GM18909 (cell line): ENCODE measurements at regions not wholly inside any gene's neighbourhood (a gene's known extent, or its start where the extent isn't known, plus 50 kb on each side); places are given as distances from the start of the nearest gene placed in this dataset.
"Not testable (repeated sequence)": the region's sequence is repeated elsewhere in the genome, so short reads cannot be mapped to it uniquely, and the experiment has no call there.

Source experiments
- ATAC-seq: cut with Tn5 transposase; IDR thresholded peaks from one replicate; pipeline ENCODE4 v1.9.1; 2021; ENCODE audit warnings: mild to moderate bottlenecking; ENCODE audit not compliant: unreplicated experiment, poor library complexity

DNA sequence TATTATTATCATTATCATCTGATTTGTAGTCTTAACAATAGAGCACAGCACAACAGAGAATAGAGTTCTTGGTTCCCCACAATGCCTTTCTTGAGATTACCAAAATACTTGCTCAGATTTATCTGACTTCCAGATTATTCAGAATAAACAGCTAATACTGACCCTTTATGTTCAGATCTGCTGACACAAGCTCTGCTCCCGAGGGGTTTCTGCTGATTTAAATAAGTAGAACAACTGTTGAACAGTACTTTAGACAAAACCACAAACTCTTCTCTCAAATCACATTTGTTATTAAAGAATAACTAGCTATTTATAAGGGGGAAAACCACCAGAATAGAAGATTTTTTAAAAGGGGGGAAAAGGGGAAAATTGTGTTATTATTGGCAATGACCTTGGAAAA lies 380.2 kb upstream of the ATP11B start:
- ATAC-seq, result no peak

DNA sequence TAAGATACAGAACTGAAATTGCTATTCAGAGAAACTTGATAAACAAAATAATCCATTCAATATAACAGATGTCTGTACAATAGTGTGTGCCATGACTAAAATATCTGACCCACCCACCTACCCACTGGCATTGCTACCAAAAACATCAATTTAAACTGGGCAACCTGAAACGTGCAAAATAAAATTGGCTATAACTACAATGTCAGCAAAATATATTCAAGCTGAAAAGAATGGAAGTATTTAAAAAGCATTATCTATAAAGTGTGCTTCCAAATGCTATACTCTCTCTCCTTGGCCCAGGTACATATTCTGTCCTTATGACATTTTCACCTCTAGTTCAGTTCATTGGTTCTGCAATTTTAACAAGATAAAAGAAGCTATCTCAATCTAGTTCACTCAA lies 379.6 kb upstream of the ATP11B start:
- ATAC-seq, result no peak

DNA sequence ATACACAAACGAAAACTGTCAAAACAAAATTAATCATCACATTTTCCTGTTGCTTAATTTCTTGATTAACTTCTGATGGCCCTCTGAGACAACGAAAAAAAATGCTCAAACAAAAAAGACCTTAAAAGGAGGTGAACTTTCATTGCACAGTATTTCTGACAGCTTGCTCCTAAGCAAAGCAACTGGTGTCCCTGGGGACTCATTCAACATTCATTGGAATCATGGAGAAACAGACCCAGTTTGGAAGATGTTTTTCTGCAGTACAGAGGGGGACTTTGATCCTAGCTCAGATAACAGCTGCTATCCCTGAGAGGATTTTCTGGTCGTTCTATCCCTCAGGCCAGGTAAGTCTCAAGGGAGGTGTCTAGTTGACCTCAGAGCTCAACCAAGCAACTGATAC lies 378.7 kb upstream of the ATP11B start:
- ATAC-seq, result no peak

DNA sequence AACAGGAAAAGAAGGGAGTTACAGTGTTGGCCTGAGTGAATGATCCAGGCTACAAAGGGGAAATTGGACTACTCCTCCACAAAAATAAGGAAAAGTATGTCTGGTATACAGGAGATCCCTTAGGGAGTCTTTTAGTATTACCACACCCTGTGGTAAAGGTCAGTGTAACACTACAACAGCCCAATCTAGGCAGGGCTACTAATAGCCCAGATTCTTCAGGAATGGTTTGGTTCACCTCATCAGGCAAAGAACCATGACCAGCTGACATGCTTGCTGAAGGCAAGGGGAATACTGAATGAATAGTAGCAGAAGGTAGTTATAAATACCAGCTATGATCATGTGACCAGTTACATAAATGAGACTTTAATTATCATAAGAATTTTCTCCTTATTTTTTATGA lies 372.6 kb upstream of the ATP11B start:
- no peak for ATAC-seq

DNA sequence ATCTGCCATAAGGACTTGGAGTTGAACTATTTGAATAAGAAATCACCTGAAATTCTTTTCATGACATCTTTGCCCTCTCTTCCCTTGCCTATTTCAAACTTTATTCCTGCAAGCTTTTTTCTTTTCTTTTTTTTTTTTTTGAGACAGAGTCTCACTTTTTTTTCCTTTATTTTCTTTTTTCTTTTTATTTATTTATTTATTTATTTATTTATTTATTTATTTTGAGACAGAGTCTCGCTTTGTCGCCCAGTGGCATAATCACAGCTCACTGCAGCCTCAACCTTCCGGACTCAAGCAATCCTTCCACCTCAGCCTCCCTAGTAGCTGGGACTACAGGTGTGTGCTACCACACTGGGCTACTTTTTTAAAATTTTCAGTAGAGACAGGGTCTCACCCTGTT lies 369.3 kb upstream of the ATP11B start:
- no peak for ATAC-seq

DNA sequence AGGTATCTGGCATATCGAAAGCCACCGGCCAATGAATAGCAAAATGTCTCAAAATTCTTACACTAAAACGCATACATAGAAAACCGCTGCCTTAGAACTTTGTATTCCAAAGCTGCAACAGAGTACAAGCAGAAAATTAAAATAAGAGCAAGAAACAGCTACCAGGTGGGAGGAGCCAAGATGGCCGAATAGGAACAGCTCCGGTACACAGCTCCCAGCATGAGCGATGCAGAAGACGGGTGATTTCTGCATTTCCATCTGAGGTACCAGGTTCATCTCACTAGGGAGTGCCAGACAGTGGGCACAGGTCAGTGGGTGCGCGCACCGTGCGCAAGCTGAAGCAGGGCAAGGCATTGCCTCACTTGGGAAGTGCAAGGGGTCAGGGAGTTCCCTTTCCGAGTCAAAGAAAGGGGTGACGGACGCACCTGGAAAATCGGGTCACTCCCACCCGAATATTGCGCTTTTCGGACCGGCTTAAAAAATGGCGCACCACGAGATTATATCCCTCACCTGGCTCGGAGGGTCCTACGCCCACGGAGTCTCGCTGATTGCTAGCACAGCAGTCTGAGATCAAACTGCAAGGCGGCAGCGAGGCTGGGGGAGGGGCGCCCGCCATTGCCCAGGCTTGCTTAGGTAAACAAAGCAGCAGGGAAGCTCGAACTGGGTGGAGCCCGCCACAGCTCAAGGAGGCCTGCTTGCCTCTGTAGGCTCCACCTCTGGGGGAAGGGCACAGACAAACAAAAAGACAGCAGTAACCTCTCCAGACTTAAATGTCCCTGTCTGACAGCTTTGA lies 367.2 kb upstream of the ATP11B start:
- ATAC-seq, result not testable (repeated sequence)

DNA sequence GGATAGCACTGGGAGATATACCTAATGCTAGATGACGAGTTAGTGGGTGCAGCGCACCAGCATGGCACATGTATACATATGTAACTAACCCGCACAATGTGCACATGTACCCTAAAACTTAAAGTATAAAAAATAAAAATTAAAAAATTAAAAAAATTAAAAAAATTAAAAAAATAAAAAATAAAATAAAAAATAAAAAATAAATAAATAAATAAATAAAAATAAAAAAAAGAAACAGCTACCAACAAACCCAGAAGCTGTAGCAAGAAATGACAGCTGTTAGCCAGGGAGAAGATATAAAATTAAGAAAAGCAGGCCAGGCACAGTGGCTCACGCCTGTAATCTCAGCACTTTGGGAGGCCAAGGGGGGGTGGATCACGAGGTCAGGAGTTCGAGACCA lies 361.3 kb upstream of the ATP11B start:
- ATAC-seq, result not testable (repeated sequence)

DNA sequence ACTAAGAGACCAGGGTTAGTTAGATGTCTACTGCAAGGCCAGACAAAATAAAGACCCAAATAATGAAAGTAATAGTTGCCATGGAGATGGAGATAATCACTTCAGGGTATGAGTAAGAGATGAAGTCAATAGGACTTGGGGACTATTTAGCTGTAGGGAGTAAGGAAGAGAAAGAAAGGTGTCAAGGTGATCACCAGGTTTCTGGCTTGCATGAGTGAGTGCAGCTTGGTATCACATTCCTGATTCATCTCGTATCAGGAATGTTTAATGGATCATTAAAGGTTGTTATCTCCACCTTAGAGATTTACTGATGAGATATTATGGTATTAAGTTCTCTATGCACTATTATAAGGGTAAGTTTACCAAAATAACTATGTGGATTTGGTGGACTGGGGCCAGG lies 357.4 kb upstream of the ATP11B start:
- no peak for ATAC-seq

DNA sequence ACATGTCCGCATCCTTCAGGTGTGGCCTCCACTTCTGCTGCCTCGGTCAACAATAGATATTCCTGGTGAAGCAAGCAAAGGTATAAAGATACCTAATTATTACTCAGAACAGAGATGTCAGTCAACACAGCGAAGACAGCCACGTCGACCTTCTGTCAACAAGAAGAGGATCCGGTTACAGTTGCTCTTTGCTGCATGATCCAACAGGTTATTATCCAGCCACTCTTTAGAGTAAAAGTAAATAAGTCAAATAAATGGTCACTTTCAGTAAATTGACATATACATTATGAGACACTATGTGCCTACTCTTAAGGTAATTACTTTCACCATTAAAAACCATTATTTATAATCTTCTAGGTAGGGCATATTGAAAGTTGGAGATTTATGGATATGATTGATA lies 356.8 kb upstream of the ATP11B start:
- ATAC-seq, result no peak

DNA sequence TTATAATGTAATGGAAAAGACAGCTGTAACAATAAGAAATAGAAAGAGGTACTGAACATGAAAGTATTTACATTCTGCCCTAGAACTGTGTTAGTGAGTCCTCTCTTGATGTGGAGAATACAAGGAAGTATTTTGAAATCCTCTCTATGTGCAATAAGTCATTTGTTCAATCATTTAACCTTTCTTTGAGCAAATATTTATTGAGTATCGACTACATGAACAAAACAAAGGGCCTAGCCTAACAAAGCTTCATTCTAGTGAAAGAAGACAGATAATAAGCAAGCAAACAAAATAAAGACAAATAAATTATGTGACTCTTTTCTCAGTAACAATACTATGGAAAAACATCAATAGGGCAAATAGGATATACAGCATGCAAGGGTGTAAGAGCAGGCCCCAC lies 354.9 kb upstream of the ATP11B start:
- no peak for ATAC-seq

DNA sequence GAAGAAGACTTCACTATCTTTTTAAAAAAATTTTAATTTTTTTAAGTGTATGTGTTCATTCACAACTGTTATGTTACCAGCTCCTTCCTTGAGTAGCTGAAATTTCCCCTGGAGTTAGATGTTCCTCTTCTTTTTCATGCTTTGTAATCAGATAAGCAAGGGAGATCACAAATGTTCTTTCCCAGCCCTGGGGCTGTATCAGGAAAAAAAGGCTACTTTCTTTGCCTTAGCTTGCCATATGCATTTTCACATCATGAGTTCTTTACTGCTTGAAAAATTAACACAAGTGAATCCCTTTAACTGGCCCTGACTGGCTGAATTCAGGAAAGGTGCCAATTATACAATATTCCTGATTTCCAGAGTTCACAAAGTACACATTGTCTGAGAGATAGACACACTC lies 353.2 kb upstream of the ATP11B start:
- ATAC-seq, result no peak

DNA sequence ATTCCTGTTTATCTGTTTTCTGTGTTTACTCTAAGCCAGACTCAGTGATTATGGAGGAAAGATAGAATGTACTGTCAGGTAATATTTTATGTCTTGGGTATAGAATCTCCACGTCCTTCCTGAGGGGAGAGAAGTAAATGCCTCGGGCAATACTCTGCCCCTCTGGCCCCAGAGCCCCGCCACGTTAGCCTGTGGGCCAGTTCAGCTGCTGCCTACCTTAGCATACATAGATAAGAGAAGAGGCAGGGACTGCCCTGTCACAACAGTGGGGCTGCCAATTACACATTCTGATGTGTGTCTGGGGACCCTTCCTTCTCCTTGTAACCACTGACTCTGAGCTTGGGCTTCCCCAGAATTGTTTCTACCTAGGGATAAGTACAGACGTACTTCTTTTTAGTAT lies 347.7 kb upstream of the ATP11B start:
- ATAC-seq, result no peak

DNA sequence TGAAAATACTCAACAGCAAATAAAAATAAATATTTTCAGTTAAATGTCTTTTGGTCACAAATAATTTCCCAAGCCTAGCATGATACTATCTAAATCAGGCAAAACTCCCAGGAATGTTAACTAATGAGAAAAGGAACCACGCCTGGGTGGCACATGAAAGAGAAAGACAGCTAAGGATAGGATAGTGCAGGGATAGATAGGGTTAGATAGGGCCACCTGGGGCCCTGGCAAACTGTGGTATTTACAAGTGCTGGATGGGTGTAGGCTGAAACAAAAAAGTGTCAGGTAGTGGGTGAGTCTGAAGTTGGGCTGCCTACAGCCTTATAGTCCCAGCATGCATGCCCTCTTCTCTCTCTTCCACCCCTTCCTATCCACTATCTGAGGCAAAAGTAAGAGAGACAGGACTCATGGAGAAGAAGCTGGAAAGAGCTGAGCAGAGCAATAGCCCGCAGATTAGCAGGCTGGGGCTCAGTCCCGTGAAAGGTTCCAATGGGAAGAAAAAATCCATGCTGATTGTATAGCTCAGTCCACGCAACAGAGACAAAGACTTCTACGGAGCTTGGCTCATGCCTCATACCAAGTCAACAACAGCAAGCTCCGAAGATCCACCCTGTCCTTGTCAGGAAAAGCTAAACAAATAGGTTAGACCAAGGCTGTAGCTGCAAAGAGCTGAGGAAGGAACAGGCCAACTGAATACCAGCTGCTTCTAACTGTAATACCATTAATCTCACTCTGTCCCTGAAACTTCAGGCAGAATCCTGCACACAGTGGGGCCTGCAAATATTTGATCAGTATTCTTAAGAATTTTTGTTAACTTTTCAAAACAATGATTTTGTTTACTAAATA lies 342.1 kb upstream of the ATP11B start:
- no peak for ATAC-seq

DNA sequence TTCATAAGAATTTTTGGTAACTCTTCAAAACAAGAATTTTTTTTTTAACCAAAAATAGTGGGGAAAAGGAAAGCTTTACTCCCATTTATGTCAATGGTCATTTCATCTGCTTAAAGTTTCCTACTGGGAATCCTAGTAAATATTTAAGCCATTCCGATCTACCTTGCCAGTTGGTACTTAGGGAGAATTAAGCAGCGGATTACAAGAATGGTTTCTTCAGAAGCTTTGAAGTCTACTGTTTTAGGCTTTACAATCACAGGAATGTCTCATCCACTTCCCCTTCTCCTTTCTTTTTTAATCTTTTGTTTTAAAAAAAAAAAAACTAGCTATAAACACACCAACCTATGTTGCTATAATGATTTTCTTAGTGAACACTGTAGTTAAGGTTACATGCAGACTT lies 341.4 kb upstream of the ATP11B start:
- ATAC-seq, result no peak

DNA sequence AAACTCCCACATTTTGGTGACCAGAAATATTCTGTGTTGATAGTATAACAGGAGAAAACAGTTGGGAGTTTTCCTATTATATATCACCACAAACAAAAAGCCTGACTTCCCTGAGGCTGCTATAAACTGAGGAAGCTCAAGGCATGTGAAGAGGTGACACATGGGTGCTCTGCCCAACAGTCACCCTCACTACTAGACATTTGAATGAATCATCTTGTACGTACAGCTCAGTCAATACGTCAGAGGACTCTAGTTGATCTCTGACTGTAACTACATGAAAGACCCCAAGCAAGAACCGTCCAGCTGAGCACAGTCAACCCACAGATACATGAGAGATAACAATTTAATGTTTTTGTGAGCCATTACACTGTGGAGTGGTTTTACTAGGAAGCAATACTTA lies 338.3 kb upstream of the ATP11B start:
- no peak for ATAC-seq

DNA sequence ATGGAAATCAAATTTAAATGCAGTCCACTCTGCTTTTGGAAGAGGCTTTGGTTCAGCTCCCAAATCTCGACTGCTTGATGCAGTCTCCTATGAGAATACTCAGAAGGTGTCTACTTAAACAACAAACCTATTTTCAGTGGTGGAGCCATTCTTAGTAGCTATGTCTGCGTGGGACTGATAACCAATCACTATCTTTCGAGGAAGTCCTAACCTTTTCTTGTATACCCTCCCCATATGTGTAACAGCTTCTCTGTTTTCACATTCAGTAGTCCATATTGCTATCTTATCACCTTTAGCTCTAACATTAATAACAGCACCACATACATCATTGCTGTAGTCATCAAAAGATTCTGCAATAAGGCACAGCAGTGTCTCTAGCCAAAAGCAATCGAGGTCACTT lies 333.0 kb upstream of the ATP11B start:
- ATAC-seq, result no peak

DNA sequence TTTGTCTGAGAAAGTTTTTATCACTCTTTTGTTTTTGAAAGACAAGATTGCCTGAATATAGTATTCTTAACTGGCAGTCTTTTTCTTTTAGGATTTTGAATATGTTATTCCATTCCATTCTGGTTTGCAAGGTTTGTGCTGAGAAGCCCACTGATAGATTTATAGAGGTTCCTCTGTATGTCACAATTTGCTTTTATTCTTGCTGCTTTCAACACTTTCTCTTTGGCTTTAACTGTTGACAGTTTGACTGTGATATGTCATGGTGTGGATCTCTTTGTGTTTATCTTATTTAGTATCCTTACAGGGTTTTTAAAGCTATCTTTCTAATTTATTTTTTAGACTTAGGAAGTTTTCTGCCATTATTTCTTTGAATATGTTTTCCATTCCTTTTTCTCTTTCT lies 331.2 kb upstream of the ATP11B start:
- no peak for ATAC-seq

DNA sequence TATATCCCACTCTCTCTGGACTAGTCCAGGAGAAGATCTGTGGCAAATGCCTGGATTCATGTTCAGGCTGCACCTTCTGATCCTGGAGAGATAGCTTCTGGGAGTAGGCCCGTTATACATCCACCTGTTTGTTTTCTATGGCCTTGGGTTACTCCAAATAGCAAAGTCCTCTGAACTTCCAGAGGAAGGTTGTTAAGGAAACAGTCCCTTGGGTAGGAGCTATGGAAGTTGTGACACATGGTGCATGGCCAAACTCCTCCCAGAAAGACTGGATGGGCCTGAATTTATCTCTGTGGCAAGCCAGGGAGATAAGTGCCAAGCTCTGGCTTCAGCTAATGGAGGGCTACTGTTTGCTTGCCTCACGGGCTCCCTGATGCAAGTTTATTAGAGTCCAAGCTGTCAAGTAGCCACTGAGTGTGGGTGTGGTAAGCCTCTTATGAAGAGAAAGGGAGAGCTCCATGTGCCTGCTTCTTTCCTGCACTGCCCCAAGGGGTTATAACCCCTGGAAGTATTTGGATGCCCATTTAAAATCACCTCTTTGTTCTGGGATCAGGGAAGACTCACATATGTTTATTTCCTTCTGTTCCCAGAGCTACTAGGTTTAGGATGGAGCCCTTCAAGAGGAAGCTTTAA lies 328.7 kb upstream of the ATP11B start:
- ATAC-seq, result no peak

DNA sequence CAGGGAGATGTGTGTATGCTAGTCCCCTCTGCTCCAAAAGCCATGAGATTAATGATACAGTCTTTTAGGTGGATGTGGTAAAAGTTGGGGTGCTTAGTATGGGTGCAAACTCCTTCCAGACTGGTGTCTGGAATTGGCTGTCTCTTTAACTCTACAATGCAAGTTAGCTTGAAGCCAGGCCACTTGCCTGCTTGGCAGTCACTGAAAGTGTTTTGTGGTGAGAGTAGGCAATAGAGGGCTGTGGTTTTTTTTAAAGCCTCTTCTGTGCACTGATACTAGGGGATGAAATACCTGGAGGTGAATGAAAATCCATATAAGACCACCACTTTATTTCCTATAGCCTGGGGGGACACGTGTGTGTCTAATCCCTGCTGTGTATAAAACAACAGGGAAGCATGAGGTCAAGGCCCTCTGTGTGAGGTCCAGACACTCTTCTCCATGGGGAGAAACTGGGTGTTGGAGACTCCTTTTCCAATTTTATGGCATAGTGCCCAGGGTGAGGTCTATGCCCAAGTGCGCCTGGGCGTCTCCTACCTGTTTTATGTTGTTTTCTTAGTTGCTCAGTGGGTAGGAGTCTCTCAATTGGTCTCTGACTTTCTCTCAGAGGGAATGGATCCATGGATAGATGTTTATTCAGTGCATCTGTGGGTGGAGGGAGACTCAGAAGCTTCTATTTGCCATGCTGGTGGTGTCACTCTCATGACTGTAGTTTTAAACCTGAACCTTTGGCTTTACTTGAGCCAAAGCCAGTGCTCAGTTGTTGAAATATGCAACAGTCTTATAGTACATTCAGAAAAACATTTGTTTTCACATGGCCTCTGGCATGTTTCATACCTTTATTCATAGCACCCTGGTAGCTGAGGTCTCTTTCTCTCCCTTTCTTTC lies 327.8 kb upstream of the ATP11B start:
- no peak for ATAC-seq

DNA sequence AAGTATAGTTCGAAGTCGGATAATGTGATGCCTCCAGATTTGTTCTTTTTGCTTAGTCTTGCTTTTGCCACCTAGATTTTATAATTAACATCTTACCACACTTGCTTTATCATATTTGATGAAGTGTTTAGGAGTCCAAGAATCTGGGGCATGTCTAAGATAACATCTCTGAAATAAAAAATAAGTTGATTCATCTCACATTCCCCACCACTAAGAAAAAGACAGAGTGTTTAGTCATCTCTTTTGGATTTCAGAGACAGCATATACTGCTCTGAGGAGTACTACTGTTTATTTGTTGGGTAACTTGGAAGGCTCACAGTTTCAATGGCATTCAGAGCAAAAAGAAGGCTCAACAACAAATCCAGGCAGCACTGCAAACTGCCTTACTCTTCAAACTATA lies 324.2 kb upstream of the ATP11B start:
- ATAC-seq, result no peak
